ENCODE measurements at regions not wholly inside any gene's neighbourhood (a gene's known extent, or its start where the extent isn't known, plus 50 kb on each side); places are given as distances from the start of the nearest gene placed in this dataset.

GRCh38 chr12:3365463-3366411, 125.3 kb upstream of the PRMT8 start:
- Histone ChIP-seq H3K27me3 (ENCODE audit: control insufficient read depth in 2 of 2, insufficient read depth in 2 of 2, low read length in 2 of 2) (peaks cover 22 to 23% of the 10 kb centered on the region in 2 donors), H3K9ac (ENCODE audit: low read depth in 1 of 2, low read length in 2 of 2) (no peak overlapping the region), H3K4me3 (ENCODE audit: low read length in 2 of 2) (peak overlapping the region in 1 of 2 donors; percentile 33), H3K36me3 (ENCODE audit: control insufficient read depth in 2 of 2, insufficient read depth in 2 of 2, low read length in 2 of 2) (no peaks in the 10 kb centered on the region), H3K27ac (ENCODE audit: low read depth in 2 of 2, low read length in 2 of 2) (no peak overlapping the region), H3K9me3 (ENCODE audit: control insufficient read depth in 2 of 2, low read length in 2 of 2) (no peaks in the 10 kb centered on the region), H3K4me1 (ENCODE audit: control insufficient read depth in 2 of 2, insufficient read depth in 2 of 2, low read length in 2 of 2) (no peaks in the 10 kb centered on the region)

- Histone ChIP-seq H3K4me1 (ENCODE audit: control insufficient read depth in 2 of 2, insufficient read depth in 2 of 2, low read length in 2 of 2) (no peaks in the 10 kb centered on the region), H3K4me3 (ENCODE audit: low read length in 2 of 2) (no peak overlapping the region), H3K36me3 (ENCODE audit: control insufficient read depth in 2 of 2, insufficient read depth in 2 of 2, low read length in 2 of 2) (no peaks in the 10 kb centered on the region), H3K9me3 (ENCODE audit: control insufficient read depth in 2 of 2, low read length in 2 of 2) (no peaks in the 10 kb centered on the region), H3K27ac (ENCODE audit: low read depth in 2 of 2, low read length in 2 of 2) (no peak overlapping the region), H3K9ac (ENCODE audit: low read depth in 1 of 2, low read length in 2 of 2) (no peak overlapping the region), H3K27me3 (ENCODE audit: control insufficient read depth in 2 of 2, insufficient read depth in 2 of 2, low read length in 2 of 2) (peaks cover 22 to 23% of the 10 kb centered on the region in 2 donors)
Measured at GRCh38 chr12:3366451-3367110, 124.4 kb upstream of the PRMT8 start.

- H3K27me3 ChIP-seq (ENCODE audit: control insufficient read depth in 2 of 2, insufficient read depth in 2 of 2, low read length in 2 of 2) = peaks cover 22 to 23% of the 10 kb centered on the region in 2 donors
- no peak overlapping the region for H3K27ac ChIP-seq (ENCODE audit: low read depth in 2 of 2, low read length in 2 of 2)
- no peak overlapping the region for H3K9ac ChIP-seq (ENCODE audit: low read depth in 1 of 2, low read length in 2 of 2)
- H3K9me3 ChIP-seq (ENCODE audit: control insufficient read depth in 2 of 2, low read length in 2 of 2) = no peaks in the 10 kb centered on the region
- H3K36me3 ChIP-seq (ENCODE audit: control insufficient read depth in 2 of 2, insufficient read depth in 2 of 2, low read length in 2 of 2) = no peaks in the 10 kb centered on the region
- no peaks in the 10 kb centered on the region for H3K4me1 ChIP-seq (ENCODE audit: control insufficient read depth in 2 of 2, insufficient read depth in 2 of 2, low read length in 2 of 2)
- no peak overlapping the region for H3K4me3 ChIP-seq (ENCODE audit: low read length in 2 of 2)
Measured at GRCh38 chr12:3367750-3368444, 123.1 kb upstream of the PRMT8 start.

GRCh38 chr12:3371018-3371417, 120.0 kb upstream of the PRMT8 start:
- Histone ChIP-seq H3K4me1 (ENCODE audit: control insufficient read depth in 2 of 2, insufficient read depth in 2 of 2, low read length in 2 of 2) (no peaks in the 10 kb centered on the region), H3K27ac (ENCODE audit: low read depth in 2 of 2, low read length in 2 of 2) (no peak overlapping the region), H3K27me3 (ENCODE audit: control insufficient read depth in 2 of 2, insufficient read depth in 2 of 2, low read length in 2 of 2) (peaks cover 10 to 13% of the 10 kb centered on the region in 2 donors), H3K4me3 (ENCODE audit: low read length in 2 of 2) (no peak overlapping the region), H3K36me3 (ENCODE audit: control insufficient read depth in 2 of 2, insufficient read depth in 2 of 2, low read length in 2 of 2) (no peaks in the 10 kb centered on the region), H3K9ac (ENCODE audit: low read depth in 1 of 2, low read length in 2 of 2) (no peak overlapping the region), H3K9me3 (ENCODE audit: control insufficient read depth in 2 of 2, low read length in 2 of 2) (no peaks in the 10 kb centered on the region)

GRCh38 chr12:3375326-3375725, 115.7 kb upstream of the PRMT8 start:
- no peak overlapping the region for H3K27ac ChIP-seq (ENCODE audit: low read depth in 2 of 2, low read length in 2 of 2)
- peaks cover 0 to 4% of the 10 kb centered on the region in 2 donors for H3K27me3 ChIP-seq (ENCODE audit: control insufficient read depth in 2 of 2, insufficient read depth in 2 of 2, low read length in 2 of 2)
- peaks cover 0 to under 1% of the 10 kb centered on the region in 2 donors for H3K4me1 ChIP-seq (ENCODE audit: control insufficient read depth in 2 of 2, insufficient read depth in 2 of 2, low read length in 2 of 2)
- H3K36me3 ChIP-seq (ENCODE audit: control insufficient read depth in 2 of 2, insufficient read depth in 2 of 2, low read length in 2 of 2) = no peaks in the 10 kb centered on the region
- no peak overlapping the region for H3K9ac ChIP-seq (ENCODE audit: low read depth in 1 of 2, low read length in 2 of 2)
- H3K9me3 ChIP-seq (ENCODE audit: control insufficient read depth in 2 of 2, low read length in 2 of 2) = no peaks in the 10 kb centered on the region
- no peak overlapping the region for H3K4me3 ChIP-seq (ENCODE audit: low read length in 2 of 2)

- Histone ChIP-seq H3K27me3 (ENCODE audit: control insufficient read depth in 2 of 2, insufficient read depth in 2 of 2, low read length in 2 of 2) (peaks cover 0 to 4% of the 10 kb centered on the region in 2 donors), H3K9ac (ENCODE audit: low read depth in 1 of 2, low read length in 2 of 2) (no peak overlapping the region), H3K4me1 (ENCODE audit: control insufficient read depth in 2 of 2, insufficient read depth in 2 of 2, low read length in 2 of 2) (peaks cover 0 to 9% of the 10 kb centered on the region in 2 donors), H3K4me3 (ENCODE audit: low read length in 2 of 2) (no peak overlapping the region), H3K27ac (ENCODE audit: low read depth in 2 of 2, low read length in 2 of 2) (no peak overlapping the region), H3K36me3 (ENCODE audit: control insufficient read depth in 2 of 2, insufficient read depth in 2 of 2, low read length in 2 of 2) (no peaks in the 10 kb centered on the region), H3K9me3 (ENCODE audit: control insufficient read depth in 2 of 2, low read length in 2 of 2) (no peaks in the 10 kb centered on the region)
Measured at GRCh38 chr12:3376779-3377455, 114.1 kb upstream of the PRMT8 start.

- Histone ChIP-seq H3K9ac (ENCODE audit: low read depth in 1 of 2, low read length in 2 of 2) (no peak overlapping the region), H3K27me3 (ENCODE audit: control insufficient read depth in 2 of 2, insufficient read depth in 2 of 2, low read length in 2 of 2) (no peaks in the 10 kb centered on the region), H3K9me3 (ENCODE audit: control insufficient read depth in 2 of 2, low read length in 2 of 2) (no peaks in the 10 kb centered on the region), H3K27ac (ENCODE audit: low read depth in 2 of 2, low read length in 2 of 2) (no peak overlapping the region), H3K4me3 (ENCODE audit: low read length in 2 of 2) (no peak overlapping the region), H3K4me1 (ENCODE audit: control insufficient read depth in 2 of 2, insufficient read depth in 2 of 2, low read length in 2 of 2) (peaks cover 0 to 9% of the 10 kb centered on the region in 2 donors), H3K36me3 (ENCODE audit: control insufficient read depth in 2 of 2, insufficient read depth in 2 of 2, low read length in 2 of 2) (no peaks in the 10 kb centered on the region)
Measured at GRCh38 chr12:3378655-3379054, 112.3 kb upstream of the PRMT8 start.

- Histone ChIP-seq H3K27ac (ENCODE audit: low read depth in 2 of 2, low read length in 2 of 2) (no peak overlapping the region), H3K9me3 (ENCODE audit: control insufficient read depth in 2 of 2, low read length in 2 of 2) (no peaks in the 10 kb centered on the region), H3K9ac (ENCODE audit: low read depth in 1 of 2, low read length in 2 of 2) (no peak overlapping the region), H3K27me3 (ENCODE audit: control insufficient read depth in 2 of 2, insufficient read depth in 2 of 2, low read length in 2 of 2) (no peaks in the 10 kb centered on the region), H3K36me3 (ENCODE audit: control insufficient read depth in 2 of 2, insufficient read depth in 2 of 2, low read length in 2 of 2) (no peaks in the 10 kb centered on the region), H3K4me1 (ENCODE audit: control insufficient read depth in 2 of 2, insufficient read depth in 2 of 2, low read length in 2 of 2) (peaks cover 0 to 9% of the 10 kb centered on the region in 2 donors), H3K4me3 (ENCODE audit: low read length in 2 of 2) (no peak overlapping the region)
Measured at GRCh38 chr12:3379079-3379478, 111.9 kb upstream of the PRMT8 start.

GRCh38 chr12:3380200-3381043, 110.6 kb upstream of the PRMT8 start:
- Histone ChIP-seq H3K36me3 (ENCODE audit: control insufficient read depth in 2 of 2, insufficient read depth in 2 of 2, low read length in 2 of 2) (no peaks in the 10 kb centered on the region), H3K27me3 (ENCODE audit: control insufficient read depth in 2 of 2, insufficient read depth in 2 of 2, low read length in 2 of 2) (no peaks in the 10 kb centered on the region), H3K27ac (ENCODE audit: low read depth in 2 of 2, low read length in 2 of 2) (no peak overlapping the region), H3K4me3 (ENCODE audit: low read length in 2 of 2) (peak overlapping the region in 1 of 2 donors; percentile 15), H3K9ac (ENCODE audit: low read depth in 1 of 2, low read length in 2 of 2) (no peak overlapping the region), H3K9me3 (ENCODE audit: control insufficient read depth in 2 of 2, low read length in 2 of 2) (no peaks in the 10 kb centered on the region), H3K4me1 (ENCODE audit: control insufficient read depth in 2 of 2, insufficient read depth in 2 of 2, low read length in 2 of 2) (peaks cover 0 to 9% of the 10 kb centered on the region in 2 donors)
